Natural killer cell treated with Interleukin-12 subunit alpha and Interleukin-12 subunit beta and Interleukin-15 and Interleukin-18, amount 100 ng/mL, for 72 hours (primary cell): ENCODE measurements at regions not wholly inside any gene's neighbourhood (a gene's known extent, or its start where the extent isn't known, plus 50 kb on each side); places are given as distances from the start of the nearest gene placed in this dataset.

ENCODE experiments used
- ATAC-seq, 2 donors: fragments of 150-1000 bp; cut with Tn5 transposase in 1 of 2; sonication (Bioruptor Pico), chemical (Tn5 transposase) in 1 of 2; 2 replicates each; pipeline ENCODE4 v1.10.0; 2021
- DNase-seq: peaks from one replicate; pipeline ENCODE4 v3.0.0; 2022; ENCODE audit warnings: low spot score
- H3K27ac Mint-ChIP-seq, 2 donors: 1 replicate in 1 of 2; 2 replicates in 1 of 2; pipeline ENCODE4 v1.8.0; 2022; ENCODE audit warnings: mixed read lengths in 2 of 2, mild to moderate bottlenecking in 1 of 2, moderate library complexity in 1 of 2
- H3K27me3 Mint-ChIP-seq, 2 donors: 1 replicate in 1 of 2; 2 replicates in 1 of 2; pipeline ENCODE4 v1.8.0; 2022; ENCODE audit warnings: mixed read lengths in 2 of 2
- H3K36me3 Mint-ChIP-seq: one replicate; pipeline ENCODE4 v1.8.0; 2022; ENCODE audit warnings: mixed read lengths
- H3K4me1 Mint-ChIP-seq, 2 donors: 1 replicate in 1 of 2; 2 replicates in 1 of 2; pipeline ENCODE4 v1.8.0; 2022; ENCODE audit warnings: low read depth in 2 of 2, mixed read lengths in 2 of 2, mild to moderate bottlenecking in 1 of 2
- H3K4me3 Mint-ChIP-seq: one replicate; pipeline ENCODE4 v1.8.0; 2022; ENCODE audit warnings: mixed read lengths
- H3K9me3 Mint-ChIP-seq: 2 replicates; pipeline ENCODE4 v1.8.0; 2022; ENCODE audit warnings: mixed read lengths

DNA sequence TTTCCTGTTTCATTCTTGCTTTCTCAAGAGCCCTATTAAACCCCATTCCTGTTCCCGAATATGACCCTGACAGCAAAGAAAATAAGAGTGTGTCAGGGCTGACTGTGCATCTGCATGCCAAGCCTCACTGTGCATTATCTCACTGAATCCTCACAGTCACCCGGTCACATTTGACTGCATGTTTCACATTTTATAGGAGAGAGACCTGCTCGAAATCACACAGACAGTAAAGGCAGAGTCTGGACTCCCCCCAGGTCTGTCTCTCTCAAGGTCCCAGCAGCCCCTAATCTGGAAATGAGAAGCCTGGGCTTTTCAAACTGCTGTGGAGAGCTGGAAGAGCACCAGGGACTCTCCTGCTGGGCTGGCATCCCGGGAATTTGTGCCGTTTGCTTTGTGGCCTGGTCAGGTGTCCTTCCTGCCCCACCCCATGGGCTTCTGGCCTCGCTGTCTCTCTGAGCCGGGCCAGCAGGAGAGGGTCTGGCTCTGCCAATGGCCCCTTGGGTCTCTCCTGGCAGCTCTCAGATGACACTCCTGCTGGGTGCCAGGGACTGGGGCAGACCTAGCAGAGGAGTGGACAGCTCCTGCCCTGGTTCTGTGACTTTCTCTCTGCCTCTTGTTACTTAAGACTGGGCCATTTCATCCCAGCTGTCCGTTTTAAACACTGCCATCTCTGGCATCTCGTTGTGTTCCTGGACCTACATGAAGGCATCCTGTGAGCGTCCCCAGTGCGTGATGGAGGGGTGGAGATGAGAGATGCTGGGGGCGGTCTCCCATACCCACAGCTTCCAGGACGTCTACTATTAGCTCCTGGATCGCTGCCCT, 173.6 kb downstream of the ARHGAP12 start:
- no peaks in the 10 kb centered on the region for H3K9me3 Mint-ChIP-seq
- ATAC-seq, result no peak
- H3K27ac Mint-ChIP-seq, result no peak overlapping the region
- H3K27me3 Mint-ChIP-seq, result no peaks in the 10 kb centered on the region
- H3K36me3 Mint-ChIP-seq, result no peaks in the 10 kb centered on the region
- peaks cover 5 to 15% of the 10 kb centered on the region in 2 donors for H3K4me1 Mint-ChIP-seq
- H3K4me3 Mint-ChIP-seq, result no peak overlapping the region
- DNase-seq, result peak; percentile 44

GRCh38 chr10:31753681-31754080, 174.9 kb downstream of the ARHGAP12 start:
- ATAC-seq, result no peak
- H3K36me3 Mint-ChIP-seq, result no peaks in the 10 kb centered on the region

GRCh38 chr10:31752170-31752569, 176.5 kb downstream of the ARHGAP12 start:
- Mint-ChIP-seq H3K9me3 (no peaks in the 10 kb centered on the region), H3K36me3 (no peaks in the 10 kb centered on the region), H3K27me3 (no peaks in the 10 kb centered on the region), H3K4me3 (no peak overlapping the region), H3K27ac (no peak overlapping the region), H3K4me1 (peaks cover 0 to 9% of the 10 kb centered on the region in 2 donors)
- ATAC-seq (no peak), DNase-seq (peak; percentile 10)

More at GRCh38 chr10:31753681-31754080, 174.9 kb downstream of the ARHGAP12 start:
- Mint-ChIP-seq H3K27me3 (no peaks in the 10 kb centered on the region), H3K9me3 (no peaks in the 10 kb centered on the region), H3K4me1 (peaks cover 0 to 9% of the 10 kb centered on the region in 2 donors), H3K27ac (no peak overlapping the region), H3K4me3 (no peak overlapping the region)
- no peak for DNase-seq

- ATAC-seq (no peak), DNase-seq (peak; percentile 44)
- H3K27me3 Mint-ChIP-seq, result no peaks in the 10 kb centered on the region
- H3K9me3 Mint-ChIP-seq, result no peaks in the 10 kb centered on the region
- H3K4me1 Mint-ChIP-seq, result peaks cover 0 to 9% of the 10 kb centered on the region in 2 donors
- no peak overlapping the region for H3K27ac Mint-ChIP-seq
- H3K36me3 Mint-ChIP-seq, result no peaks in the 10 kb centered on the region
- H3K4me3 Mint-ChIP-seq, result no peak overlapping the region
Measured at GRCh38 chr10:31751738-31752080, 176.9 kb downstream of the ARHGAP12 start.

DNA sequence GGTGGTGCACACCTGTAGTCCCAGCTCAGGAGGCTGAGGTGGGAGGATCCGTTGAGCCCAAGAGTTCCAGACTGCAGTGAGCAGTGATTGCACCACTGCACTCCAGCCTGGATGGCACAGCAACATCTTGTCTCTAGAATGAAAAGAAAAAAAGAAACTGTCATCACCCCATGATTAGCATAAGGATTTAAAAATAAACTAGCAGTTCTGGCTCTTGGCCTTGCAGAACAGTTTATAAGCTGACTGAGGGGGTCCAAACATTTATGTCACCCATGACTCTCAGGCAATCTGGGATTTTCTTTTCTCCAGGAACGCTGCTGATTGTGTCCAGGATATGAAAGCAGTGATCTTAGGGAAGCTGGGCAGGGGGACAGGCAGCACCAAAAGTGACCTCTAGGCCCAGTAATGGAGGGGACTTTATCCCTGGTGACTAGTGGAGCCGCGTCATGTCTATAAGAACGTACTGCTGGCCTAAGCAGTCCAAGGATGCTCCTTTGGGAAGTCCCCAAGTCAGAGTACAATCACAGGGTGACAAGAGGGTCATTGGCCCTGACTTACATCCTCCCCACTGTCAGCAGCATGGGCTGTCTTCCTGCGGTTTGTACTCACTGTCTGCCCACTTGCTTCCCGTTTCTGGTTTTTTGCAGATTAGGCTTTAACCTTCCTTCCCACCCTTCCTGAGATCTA, 177.4 kb downstream of the ARHGAP12 start:
- Mint-ChIP-seq H3K27ac (no peak overlapping the region), H3K4me3 (no peak overlapping the region), H3K36me3 (no peaks in the 10 kb centered on the region), H3K27me3 (no peaks in the 10 kb centered on the region), H3K9me3 (no peaks in the 10 kb centered on the region), H3K4me1 (peaks cover 0 to 9% of the 10 kb centered on the region in 2 donors)
- peak in 1 of 2 donors; percentile 41 for ATAC-seq
- peak; percentile 26 for DNase-seq

DNA sequence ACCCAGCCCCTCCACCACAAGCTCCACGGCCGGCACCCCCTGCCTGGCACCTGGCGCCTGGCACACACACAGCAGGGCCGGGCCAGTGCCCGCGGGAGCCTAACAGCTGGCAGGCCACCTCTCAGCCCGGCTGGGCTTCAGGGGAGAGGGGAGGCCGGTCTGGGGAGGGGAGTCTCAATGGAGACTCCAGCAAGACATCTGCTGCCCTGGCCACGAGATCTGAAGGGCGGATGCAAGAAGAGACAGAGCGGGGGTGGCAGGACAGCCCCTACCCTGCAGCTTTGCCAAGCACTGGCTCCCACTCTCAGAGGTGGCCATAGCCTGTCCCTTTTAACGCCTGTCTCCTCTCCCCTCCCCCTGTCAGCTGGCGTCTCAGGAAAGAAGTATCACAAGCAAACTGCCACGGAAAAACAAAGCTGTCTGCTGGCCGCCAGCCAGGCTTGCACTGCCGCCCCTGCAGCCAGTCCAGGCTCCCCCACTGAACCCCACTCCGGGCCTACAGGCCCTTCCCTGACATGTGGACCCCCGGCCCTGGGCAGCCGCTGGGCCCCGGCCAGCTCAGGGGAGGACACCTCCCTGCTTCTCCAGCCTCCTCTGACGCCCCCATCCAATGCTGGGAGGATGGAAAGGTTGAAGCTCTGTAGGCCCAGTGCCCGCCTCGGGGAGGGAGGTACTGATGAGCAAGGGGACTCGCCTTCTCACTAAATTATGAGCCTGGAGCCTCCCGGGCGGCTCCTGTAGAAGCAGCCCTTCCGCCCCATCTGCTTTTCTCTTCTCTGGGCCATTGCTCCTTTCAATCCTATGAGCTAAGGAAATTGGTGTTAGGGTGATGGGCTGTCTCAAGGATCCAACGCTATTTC, 178.4 kb downstream of the ARHGAP12 start:
- Mint-ChIP-seq H3K36me3 (no peaks in the 10 kb centered on the region), H3K9me3 (no peaks in the 10 kb centered on the region), H3K4me3 (no peak overlapping the region), H3K27ac (no peak overlapping the region), H3K4me1 (peaks cover 5 to 17% of the 10 kb centered on the region in 2 donors), H3K27me3 (no peaks in the 10 kb centered on the region)
- peak; percentile 45 for DNase-seq
- no peak for ATAC-seq

DNA sequence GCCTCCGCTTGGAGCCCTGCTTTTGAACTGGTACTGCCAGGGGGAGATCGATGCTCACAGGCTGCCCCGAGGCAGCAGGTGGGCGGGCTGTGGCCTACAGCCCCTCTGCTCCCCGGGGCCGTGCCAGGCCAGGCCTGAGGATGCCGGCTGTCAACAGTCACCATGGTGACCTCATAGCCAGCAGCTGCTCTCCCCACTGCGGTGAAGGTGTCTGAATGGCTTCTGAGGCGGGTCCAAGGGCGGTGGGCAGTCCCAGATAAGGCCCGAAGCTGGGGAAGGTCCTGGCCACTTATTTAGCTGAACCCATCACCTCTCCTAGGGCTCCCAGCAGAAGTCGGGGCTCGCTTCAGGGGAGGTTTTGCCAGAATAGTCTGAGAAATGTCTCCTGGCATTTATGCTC, 179.3 kb downstream of the ARHGAP12 start:
- H3K27ac Mint-ChIP-seq, result no peak overlapping the region
- H3K4me3 Mint-ChIP-seq, result no peak overlapping the region
- DNase-seq (peak; percentile 39), ATAC-seq (no peak)
- no peaks in the 10 kb centered on the region for H3K27me3 Mint-ChIP-seq
- peaks cover 5 to 17% of the 10 kb centered on the region in 2 donors for H3K4me1 Mint-ChIP-seq
- H3K36me3 Mint-ChIP-seq, result no peaks in the 10 kb centered on the region
- H3K9me3 Mint-ChIP-seq, result no peaks in the 10 kb centered on the region

- Mint-ChIP-seq H3K27me3 (no peaks in the 10 kb centered on the region), H3K4me3 (peak overlapping the region; percentile 30), H3K36me3 (no peaks in the 10 kb centered on the region), H3K9me3 (peaks cover 3% of the 10 kb centered on the region), H3K27ac (peak overlapping the region; percentile 77 to 88), H3K4me1 (peaks cover 5 to 8% of the 10 kb centered on the region in 2 donors)
- DNase-seq (peak; percentile 62), ATAC-seq (peak; percentile 93 to 97)
Measured at GRCh38 chr10:31745612-31746376, 182.8 kb downstream of the ARHGAP12 start.

- peaks cover 0 to 3% of the 10 kb centered on the region in 2 donors for H3K27me3 Mint-ChIP-seq
- no peaks in the 10 kb centered on the region for H3K36me3 Mint-ChIP-seq
- ATAC-seq (no peak), DNase-seq (no peak)
- peaks cover 5 to 8% of the 10 kb centered on the region in 2 donors for H3K4me1 Mint-ChIP-seq
- peak overlapping the region in 1 of 2 donors; percentile 88 for H3K27ac Mint-ChIP-seq
- H3K4me3 Mint-ChIP-seq, result no peak overlapping the region
- H3K9me3 Mint-ChIP-seq, result peaks cover 3% of the 10 kb centered on the region
Measured at GRCh38 chr10:31744025-31744424, 184.6 kb downstream of the ARHGAP12 start.

DNA sequence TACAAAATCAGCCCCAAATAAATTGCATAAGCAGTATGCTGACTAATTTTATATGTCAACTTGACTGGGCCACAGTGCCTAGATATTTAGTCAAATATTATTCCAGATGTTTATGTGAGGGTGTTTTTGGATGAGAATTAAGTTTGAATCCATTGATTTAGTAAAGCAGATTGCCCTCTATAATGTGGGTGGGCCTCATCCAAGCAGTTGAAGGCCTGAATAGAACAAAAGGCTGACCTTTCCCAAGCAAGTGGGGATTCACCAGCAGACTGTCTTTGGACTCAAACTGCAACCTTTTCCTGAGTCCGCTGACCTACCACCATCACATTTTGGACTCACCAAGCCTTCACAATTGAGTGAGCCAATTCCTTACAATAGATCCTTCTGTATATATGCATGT, 186.4 kb downstream of the ARHGAP12 start:
- H3K36me3 Mint-ChIP-seq, result no peaks in the 10 kb centered on the region
- peaks cover 3% of the 10 kb centered on the region for H3K9me3 Mint-ChIP-seq
- H3K4me1 Mint-ChIP-seq, result peaks cover 5 to 8% of the 10 kb centered on the region in 2 donors

DNA sequence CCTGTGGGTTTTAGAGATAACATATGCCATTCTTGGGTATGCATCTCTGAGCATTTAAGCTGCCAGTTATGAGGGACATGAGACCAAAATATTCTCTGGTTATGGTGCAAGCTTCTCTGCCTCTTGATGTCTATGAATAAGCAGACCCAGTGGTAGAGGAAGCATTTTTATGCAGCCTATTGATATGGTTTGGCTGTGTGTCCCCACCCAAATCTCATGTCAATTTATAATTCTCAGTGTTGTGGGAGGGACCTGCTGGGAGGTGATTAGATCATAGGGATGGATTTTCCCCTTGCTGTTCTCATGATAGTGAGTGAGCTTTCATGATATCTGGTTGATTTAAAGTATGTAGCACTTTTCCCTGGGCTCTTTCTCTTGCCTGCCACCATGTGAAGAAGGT, 187.2 kb downstream of the ARHGAP12 start:
- H3K9me3 Mint-ChIP-seq, result peaks cover 6% of the 10 kb centered on the region
- H3K27ac Mint-ChIP-seq, result no peak overlapping the region
- H3K27me3 Mint-ChIP-seq, result peaks cover 0 to 3% of the 10 kb centered on the region in 2 donors
- H3K4me1 Mint-ChIP-seq, result peaks cover 5 to 8% of the 10 kb centered on the region in 2 donors
- H3K4me3 Mint-ChIP-seq, result no peak overlapping the region
- peaks cover 5% of the 10 kb centered on the region for H3K36me3 Mint-ChIP-seq
- DNase-seq (peak; percentile 25), ATAC-seq (no peak)

More for the DNA sequence above, 186.4 kb downstream of the ARHGAP12 start:
- Mint-ChIP-seq H3K4me3 (no peak overlapping the region), H3K27me3 (peaks cover 0 to 3% of the 10 kb centered on the region in 2 donors), H3K27ac (no peak overlapping the region)
- ATAC-seq (no peak), DNase-seq (no peak)

- Mint-ChIP-seq H3K4me1 (no peaks in the 10 kb centered on the region), H3K9me3 (peaks cover 6% of the 10 kb centered on the region), H3K4me3 (no peak overlapping the region), H3K27me3 (peaks cover 0 to 3% of the 10 kb centered on the region in 2 donors), H3K36me3 (peaks cover 5% of the 10 kb centered on the region), H3K27ac (no peak overlapping the region)
- ATAC-seq, result no peak
- DNase-seq, result no peak
Measured at GRCh38 chr10:31739711-31740110, 188.9 kb downstream of the ARHGAP12 start.

DNA sequence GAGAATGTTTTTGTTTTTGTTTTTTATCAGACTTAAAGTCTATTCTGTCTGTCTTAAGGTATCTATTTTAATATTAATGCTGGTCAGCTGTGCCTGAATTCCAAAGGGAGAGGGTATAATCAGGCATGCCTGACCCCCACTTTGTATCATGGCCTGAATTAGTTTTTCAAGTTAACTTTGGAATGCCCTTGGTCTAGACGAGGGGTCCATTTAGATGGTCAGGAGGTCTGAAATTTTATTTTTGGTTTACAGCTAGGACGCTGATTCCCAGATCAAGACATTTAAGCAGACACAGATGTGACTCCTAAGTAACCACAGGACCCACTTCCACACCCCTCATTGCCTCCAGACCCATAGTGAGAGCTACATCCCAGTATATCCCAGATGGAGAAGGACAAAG, 189.5 kb downstream of the ARHGAP12 start:
- H3K27ac Mint-ChIP-seq, result no peak overlapping the region
- H3K4me3 Mint-ChIP-seq, result no peak overlapping the region
- H3K9me3 Mint-ChIP-seq, result peaks cover 6% of the 10 kb centered on the region
- peaks cover 5% of the 10 kb centered on the region for H3K36me3 Mint-ChIP-seq
- H3K4me1 Mint-ChIP-seq, result no peaks in the 10 kb centered on the region
- ATAC-seq, result no peak
- DNase-seq, result no peak
- peaks cover 0 to 3% of the 10 kb centered on the region in 2 donors for H3K27me3 Mint-ChIP-seq
